Forelimb muscle (tissue), 1 donor: ENCODE measurements at regions not wholly inside any gene's neighbourhood (a gene's known extent, or its start where the extent isn't known, plus 50 kb on each side); places are given as distances from the start of the nearest gene placed in this dataset.
A peak's percentile ranks its signal among the peaks of the same experiment; 100 is the strongest.
"Not testable (repeated sequence)": the region's sequence is repeated elsewhere in the genome, so short reads cannot be mapped to it uniquely, and the experiment has no call there.

Experiments used
- DNase-seq: peaks from one replicate; pipeline ENCODE4 v3.0.0-alpha.2; 2013; ENCODE audit warnings: low read depth

GRCh38 chr10:53432035-53432434 is 659.5 kb upstream of the MBL2 start:
- DNase-seq = no peak

- no peak for DNase-seq
Measured at GRCh38 chr10:53430974-53431373, 658.4 kb upstream of the MBL2 start.

- DNase-seq = no peak
Measured at GRCh38 chr10:53430127-53430891, 657.7 kb upstream of the MBL2 start.

- no peak for DNase-seq
Measured at GRCh38 chr10:53422223-53422888, 649.8 kb upstream of the MBL2 start.

- DNase-seq = no peak
Measured at GRCh38 chr10:53412651-53413050, 640.1 kb upstream of the MBL2 start.

- no peak for DNase-seq
Measured at GRCh38 chr10:53406532-53406931, 633.9 kb upstream of the MBL2 start.

- peak; percentile 4 for DNase-seq
Measured at GRCh38 chr10:53403688-53404087, 631.1 kb upstream of the MBL2 start.

- DNase-seq = no peak
Measured at GRCh38 chr10:53402594-53402993, 630.0 kb upstream of the MBL2 start.

GRCh38 chr10:53401536-53401935 is 629.0 kb upstream of the MBL2 start:
- no peak for DNase-seq

GRCh38 chr10:53396876-53397275 is 624.3 kb upstream of the MBL2 start:
- DNase-seq = no peak

GRCh38 chr10:53395449-53395848 is 622.9 kb upstream of the MBL2 start:
- no peak for DNase-seq

- DNase-seq = no peak
Measured at GRCh38 chr10:53387562-53387961, 615.0 kb upstream of the MBL2 start.

- no peak for DNase-seq
Measured at GRCh38 chr10:53382543-53382942, 610.0 kb upstream of the MBL2 start.

GRCh38 chr10:53379956-53380355 is 607.4 kb upstream of the MBL2 start:
- no peak for DNase-seq

- DNase-seq = no peak
Measured at GRCh38 chr10:53370347-53370746, 597.8 kb upstream of the MBL2 start.

- DNase-seq = no peak
Measured at GRCh38 chr10:53361936-53362335, 589.4 kb upstream of the MBL2 start.

- no peak for DNase-seq
Measured at GRCh38 chr10:53361281-53361680, 588.7 kb upstream of the MBL2 start.

GRCh38 chr10:53358978-53359377 is 586.4 kb upstream of the MBL2 start:
- DNase-seq = not testable (repeated sequence)

- no peak for DNase-seq
Measured at GRCh38 chr10:53358536-53358935, 586.0 kb upstream of the MBL2 start.

GRCh38 chr10:53357587-53357986 is 585.0 kb upstream of the MBL2 start:
- no peak for DNase-seq

GRCh38 chr10:53356616-53357349 is 584.2 kb upstream of the MBL2 start:
- no peak for DNase-seq

- DNase-seq = not testable (repeated sequence)
Measured at GRCh38 chr10:53342531-53342930, 569.9 kb upstream of the MBL2 start.

- DNase-seq = not testable (repeated sequence)
Measured at GRCh38 chr10:53338199-53338598, 565.6 kb upstream of the MBL2 start.
